Fibroblast of lung (primary cell): ENCODE measurements at regions not wholly inside any gene's neighbourhood (a gene's known extent, or its start where the extent isn't known, plus 50 kb on each side); places are given as distances from the start of the nearest gene placed in this dataset.

Source experiments
- DNase-seq, 2 donors: peaks; one replicate each; pipeline versions ENCODE4 v3.0.0 to v3.0.0-alpha.2; 2010; ENCODE audit warnings: low read depth in 2 of 2
- H2AFZ ChIP-seq: 2 replicates; pipeline ENCODE4 v1.5.1; 2012; ENCODE audit warnings: low read length, control low read depth, inconsistent platforms
- H3K27ac ChIP-seq: 2 replicates; pipeline ENCODE4 v1.5.1; 2011; ENCODE audit warnings: low read length, control low read depth; ENCODE audit not compliant: insufficient read depth
- H3K27me3 ChIP-seq: 2 replicates; pipeline ENCODE4 v1.5.1; 2011; ENCODE audit warnings: mild to moderate bottlenecking, low read length; ENCODE audit not compliant: control insufficient read depth, insufficient read depth
- H3K36me3 ChIP-seq: 2 replicates; pipeline ENCODE4 v1.5.1; 2011; ENCODE audit warnings: low read length; ENCODE audit not compliant: control insufficient read depth, insufficient read depth
- H3K4me1 ChIP-seq: 2 replicates; pipeline ENCODE4 v1.5.1; 2011; ENCODE audit warnings: low read length; ENCODE audit not compliant: control insufficient read depth, insufficient read depth; ENCODE audit errors: extremely low read depth
- H3K4me2 ChIP-seq: 2 replicates; pipeline ENCODE4 v1.5.1; 2011; ENCODE audit warnings: low read length, control low read depth; ENCODE audit not compliant: insufficient read depth; ENCODE audit errors: extremely low read depth
- H3K4me3 ChIP-seq, 4 experiments: fragments of 200-600 bp in 1 of 4; sonication (generic) in 1 of 4; replicated peaks in 1 of 4; 2 replicates each; pipeline ENCODE4 v1.5.1; 2011 to 2016; ENCODE audit warnings: low read length in 4 of 4, low read depth in 3 of 4, mild to moderate bottlenecking in 3 of 4, control low read depth in 2 of 4, inconsistent platforms in 1 of 4, mixed read lengths in 1 of 4; ENCODE audit not compliant: insufficient read depth in 1 of 4; ENCODE audit errors: control extremely low read depth in 1 of 4
- H3K79me2 ChIP-seq: 2 replicates; pipeline ENCODE4 v1.5.1; 2012; ENCODE audit warnings: mild to moderate bottlenecking, low read length, inconsistent platforms; ENCODE audit not compliant: control insufficient read depth, insufficient read depth
- H3K9ac ChIP-seq: 2 replicates; pipeline ENCODE4 v1.5.1; 2011; ENCODE audit warnings: mild to moderate bottlenecking, low read length, control low read depth; ENCODE audit not compliant: insufficient read depth
- H3K9me3 ChIP-seq: 2 replicates; pipeline ENCODE4 v1.5.1; 2012; ENCODE audit warnings: low read depth, low read length; ENCODE audit not compliant: control insufficient read depth, insufficient read depth
- H4K20me1 ChIP-seq: 2 replicates; pipeline ENCODE4 v1.5.1; 2011; ENCODE audit warnings: low read length; ENCODE audit not compliant: control insufficient read depth, insufficient read depth; ENCODE audit errors: extremely low read depth
- CTCF ChIP-seq, 2 donors: IDR thresholded peaks in 1 of 2; conservative IDR thresholded peaks in 1 of 2; 1 replicate in 1 of 2; 2 replicates in 1 of 2; pipeline ENCODE4 v1.5.1; 2011 to 2012; ENCODE audit warnings: low read length in 2 of 2, control low read depth in 1 of 2, inconsistent platforms in 1 of 2, low read depth in 1 of 2, mild to moderate bottlenecking in 1 of 2
- EZH2 ChIP-seq: IDR thresholded peaks from 2 replicates; pipeline ENCODE4 v1.5.1; 2012; ENCODE audit warnings: low read length, control low read depth, mild to moderate bottlenecking; ENCODE audit errors: missing control alignments

DNA sequence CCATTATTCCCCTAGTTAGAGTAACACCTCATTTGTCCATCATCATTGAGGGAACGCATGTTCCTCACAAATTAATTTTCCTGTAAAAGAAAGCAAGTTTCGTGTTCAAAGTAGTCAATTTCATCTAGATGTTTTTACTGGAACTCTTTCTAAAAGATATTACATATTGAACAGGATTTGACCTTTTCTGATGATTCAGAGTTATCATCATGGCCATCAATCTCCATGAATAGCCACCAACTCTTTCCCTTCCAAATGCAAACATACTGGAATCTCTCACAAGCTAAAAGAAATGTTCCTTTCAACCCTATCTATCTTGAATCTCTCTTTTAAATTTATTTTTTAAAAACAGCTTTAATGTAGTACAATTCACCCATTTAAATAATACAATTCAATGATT is 263.1 kb upstream of the FAR2 start:
- H3K4me2 ChIP-seq = no peak overlapping the region
- H3K36me3 ChIP-seq = no peaks in the 10 kb centered on the region
- no peak overlapping the region for H2AFZ ChIP-seq
- no peaks in the 10 kb centered on the region for H3K27me3 ChIP-seq
- no peak overlapping the region for H3K9ac ChIP-seq
- H3K4me1 ChIP-seq = no peaks in the 10 kb centered on the region
- TF ChIP-seq CTCF (conservative IDR thresholded peaks at IDR 0.05 in 1 of 2, IDR thresholded peaks at IDR 0.05 in 1 of 2; ENCODE audit: low read depth in 1 of 2, low read length in 2 of 2) (no peak), EZH2 (no peak)
- no peaks in the 10 kb centered on the region for H3K79me2 ChIP-seq
- H4K20me1 ChIP-seq = no peaks in the 10 kb centered on the region
- no peak for DNase-seq
- H3K9me3 ChIP-seq = no peaks in the 10 kb centered on the region
- H3K4me3 ChIP-seq = no peak overlapping the region
- H3K27ac ChIP-seq = no peak overlapping the region

DNA sequence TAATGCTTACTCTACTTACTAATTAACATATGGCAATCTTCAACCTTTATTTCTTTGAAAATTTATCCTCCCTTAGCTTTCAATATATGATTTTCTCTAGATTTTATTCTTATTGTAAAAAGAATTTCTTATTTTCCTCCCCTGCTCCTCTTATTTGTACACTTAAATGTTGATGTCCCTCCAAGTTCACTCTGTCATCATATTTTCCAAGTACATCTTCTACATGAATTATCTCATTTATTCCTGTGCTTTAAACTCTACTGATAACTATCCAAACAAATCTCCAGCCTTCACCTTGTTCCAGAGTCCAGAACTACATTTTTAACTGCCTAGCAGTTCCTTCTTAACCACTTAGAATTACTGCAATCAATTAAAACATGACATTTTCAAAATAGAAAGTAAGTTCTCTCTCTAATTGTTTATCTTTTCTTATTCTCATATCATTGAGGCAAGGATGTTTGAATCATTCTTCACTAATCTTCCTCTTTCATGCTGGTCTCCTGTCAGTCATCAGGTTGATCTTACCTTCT is 261.6 kb upstream of the FAR2 start:
- no peaks in the 10 kb centered on the region for H3K4me1 ChIP-seq

DNA sequence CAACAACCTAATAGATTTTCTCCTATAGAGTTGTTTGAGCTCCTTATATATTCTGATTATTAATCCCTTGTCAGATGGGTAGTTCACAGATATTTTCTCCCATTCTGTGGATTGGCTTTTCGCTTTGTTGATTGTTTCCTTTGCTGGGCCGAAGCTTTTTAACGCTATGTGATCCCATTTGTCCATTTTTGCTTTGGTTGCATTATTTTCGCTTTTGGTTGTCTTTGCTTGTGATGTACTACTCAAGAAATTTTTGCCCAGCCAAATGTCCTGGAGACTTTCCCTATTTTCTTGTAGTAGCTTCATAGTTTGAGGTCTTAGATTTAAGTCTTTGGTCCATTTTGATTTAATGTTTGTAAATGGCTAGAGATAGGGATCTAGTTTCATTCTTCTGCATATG is 258.4 kb upstream of the FAR2 start:
- TF ChIP-seq EZH2 (no peak), CTCF (conservative IDR thresholded peaks at IDR 0.05 in 1 of 2, IDR thresholded peaks at IDR 0.05 in 1 of 2; ENCODE audit: low read depth in 1 of 2, low read length in 2 of 2) (no peak)
- no peaks in the 10 kb centered on the region for H3K79me2 ChIP-seq
- no peaks in the 10 kb centered on the region for H4K20me1 ChIP-seq
- H3K4me2 ChIP-seq = no peak overlapping the region
- H3K9me3 ChIP-seq = no peaks in the 10 kb centered on the region
- H2AFZ ChIP-seq = no peak overlapping the region
- DNase-seq = no peak
- no peak overlapping the region for H3K4me3 ChIP-seq
- no peak overlapping the region for H3K27ac ChIP-seq
- no peak overlapping the region for H3K9ac ChIP-seq
- H3K36me3 ChIP-seq = no peaks in the 10 kb centered on the region
- H3K4me1 ChIP-seq = peaks cover 2% of the 10 kb centered on the region
- no peaks in the 10 kb centered on the region for H3K27me3 ChIP-seq

More for the DNA sequence above, 261.6 kb upstream of the FAR2 start:
- Histone ChIP-seq H3K79me2 (no peaks in the 10 kb centered on the region), H3K9ac (no peak overlapping the region), H2AFZ (no peak overlapping the region), H3K27me3 (no peaks in the 10 kb centered on the region), H3K36me3 (no peaks in the 10 kb centered on the region), H4K20me1 (no peaks in the 10 kb centered on the region), H3K9me3 (no peaks in the 10 kb centered on the region), H3K4me2 (no peak overlapping the region), H3K4me3 (no peak overlapping the region), H3K27ac (no peak overlapping the region)
- DNase-seq = peak in 1 of 2 donors; percentile 52
- no peak for TF ChIP-seq EZH2
- no peak for TF ChIP-seq CTCF (conservative IDR thresholded peaks at IDR 0.05 in 1 of 2, IDR thresholded peaks at IDR 0.05 in 1 of 2; ENCODE audit: low read depth in 1 of 2, low read length in 2 of 2)
